H4 (cell line): ENCODE measurements at regions not wholly inside any gene's neighbourhood (a gene's known extent, or its start where the extent isn't known, plus 50 kb on each side); places are given as distances from the start of the nearest gene placed in this dataset.
"Not testable (repeated sequence)": the region's sequence is repeated elsewhere in the genome, so short reads cannot be mapped to it uniquely, and the experiment has no call there.

Source experiments
- DNase-seq: peaks from one replicate; pipeline ENCODE4 v3.0.0-alpha.2; 2015; ENCODE audit warnings: low spot score

GRCh38 chr3:63096248-63097058, 181.7 kb upstream of the SYNPR start:
- DNase-seq, result peak; percentile 1

GRCh38 chr3:63097396-63097795, 180.7 kb upstream of the SYNPR start:
- DNase-seq, result no peak

- DNase-seq, result no peak
Measured at GRCh38 chr3:63116922-63117321, 161.2 kb upstream of the SYNPR start.

GRCh38 chr3:63124090-63124489, 154.0 kb upstream of the SYNPR start:
- no peak for DNase-seq

- DNase-seq, result no peak
Measured at GRCh38 chr3:63126530-63126929, 151.6 kb upstream of the SYNPR start.

GRCh38 chr3:63128380-63128779, 149.7 kb upstream of the SYNPR start:
- DNase-seq, result no peak

GRCh38 chr3:63130625-63131024, 147.5 kb upstream of the SYNPR start:
- DNase-seq, result no peak

GRCh38 chr3:63132461-63133250, 145.5 kb upstream of the SYNPR start:
- DNase-seq, result no peak

GRCh38 chr3:63135367-63135766, 142.7 kb upstream of the SYNPR start:
- no peak for DNase-seq

- not testable (repeated sequence) for DNase-seq
Measured at GRCh38 chr3:63136249-63136648, 141.9 kb upstream of the SYNPR start.

GRCh38 chr3:63142681-63143080, 135.4 kb upstream of the SYNPR start:
- DNase-seq, result no peak

GRCh38 chr3:63146154-63146553, 132.0 kb upstream of the SYNPR start:
- no peak for DNase-seq

- DNase-seq, result no peak
Measured at GRCh38 chr3:63150880-63151279, 127.2 kb upstream of the SYNPR start.

- no peak for DNase-seq
Measured at GRCh38 chr3:63151897-63152296, 126.2 kb upstream of the SYNPR start.

GRCh38 chr3:63159764-63160163, 118.3 kb upstream of the SYNPR start:
- DNase-seq, result no peak

- no peak for DNase-seq
Measured at GRCh38 chr3:63167113-63167512, 111.0 kb upstream of the SYNPR start.

- no peak for DNase-seq
Measured at GRCh38 chr3:63168179-63168578, 109.9 kb upstream of the SYNPR start.

GRCh38 chr3:63179862-63180522, 98.1 kb upstream of the SYNPR start:
- DNase-seq, result no peak

GRCh38 chr3:63192248-63192647, 85.9 kb upstream of the SYNPR start:
- no peak for DNase-seq

GRCh38 chr3:63193647-63194046, 84.5 kb upstream of the SYNPR start:
- peak; percentile 2 for DNase-seq

- DNase-seq, result no peak
Measured at GRCh38 chr3:63199606-63200005, 78.5 kb upstream of the SYNPR start.

- no peak for DNase-seq
Measured at GRCh38 chr3:63202529-63202928, 75.6 kb upstream of the SYNPR start.
